Calu3 (cell line): ENCODE measurements at regions not wholly inside any gene's neighbourhood (a gene's known extent, or its start where the extent isn't known, plus 50 kb on each side); places are given as distances from the start of the nearest gene placed in this dataset.

Source experiments
- BruUV-seq: library from RNA; stranded (reverse); fragments of 400-500 nt; replicated peaks from 2 replicates; lab custom pipeline; 2021; lab: Mats Ljungman, UMichigan
- CTCF ChIA-PET: fragments of 300-600 bp; sonication (Branson Sonifier 250); formaldehyde crosslinking; loops from one replicate; lab custom pipeline; 2022; ENCODE audit warnings: antibody characterized with exemption; lab: Charles Lee
- DNase-seq: peaks from one replicate; pipeline ENCODE4 v3.0.0; 2022
- H3K27ac Mint-ChIP-seq: one replicate; pipeline ENCODE4 v1.8.0; 2022; ENCODE audit warnings: mixed read lengths; ENCODE audit not compliant: unreplicated experiment
- H3K27me3 Mint-ChIP-seq: one replicate; pipeline ENCODE4 v1.8.0; 2022; ENCODE audit warnings: mixed read lengths; ENCODE audit not compliant: unreplicated experiment
- H3K36me3 Mint-ChIP-seq: one replicate; pipeline ENCODE4 v1.8.0; 2022; ENCODE audit warnings: mild to moderate bottlenecking, moderate library complexity, mixed read lengths; ENCODE audit not compliant: insufficient read depth, unreplicated experiment
- H3K4me1 Mint-ChIP-seq: one replicate; pipeline ENCODE4 v1.8.0; 2022; ENCODE audit warnings: mild to moderate bottlenecking, low read depth, mixed read lengths; ENCODE audit not compliant: unreplicated experiment
- H3K4me3 Mint-ChIP-seq: one replicate; pipeline ENCODE4 v1.8.0; 2022; ENCODE audit warnings: mild to moderate bottlenecking, low read depth, moderate library complexity, mixed read lengths; ENCODE audit not compliant: unreplicated experiment
- H3K9me3 Mint-ChIP-seq: one replicate; pipeline ENCODE4 v1.8.0; 2022; ENCODE audit warnings: low read depth, mixed read lengths; ENCODE audit not compliant: unreplicated experiment
- intact Hi-C: fragments of 100-400 bp; cut with micrococcal nuclease; formaldehyde crosslinking; loops from one replicate; pipeline ENCODE4 v1.10.0; 2022; ENCODE audit not compliant: unreplicated experiment
- TF ChIP-seq, protein P1 (sequence below): fragments of 200-600 bp; IDR thresholded peaks from one replicate; pipeline ENCODE4 v1.8.0; 2022; ENCODE audit warnings: antibody characterized with exemption; ENCODE audit not compliant: unreplicated experiment

DNA sequence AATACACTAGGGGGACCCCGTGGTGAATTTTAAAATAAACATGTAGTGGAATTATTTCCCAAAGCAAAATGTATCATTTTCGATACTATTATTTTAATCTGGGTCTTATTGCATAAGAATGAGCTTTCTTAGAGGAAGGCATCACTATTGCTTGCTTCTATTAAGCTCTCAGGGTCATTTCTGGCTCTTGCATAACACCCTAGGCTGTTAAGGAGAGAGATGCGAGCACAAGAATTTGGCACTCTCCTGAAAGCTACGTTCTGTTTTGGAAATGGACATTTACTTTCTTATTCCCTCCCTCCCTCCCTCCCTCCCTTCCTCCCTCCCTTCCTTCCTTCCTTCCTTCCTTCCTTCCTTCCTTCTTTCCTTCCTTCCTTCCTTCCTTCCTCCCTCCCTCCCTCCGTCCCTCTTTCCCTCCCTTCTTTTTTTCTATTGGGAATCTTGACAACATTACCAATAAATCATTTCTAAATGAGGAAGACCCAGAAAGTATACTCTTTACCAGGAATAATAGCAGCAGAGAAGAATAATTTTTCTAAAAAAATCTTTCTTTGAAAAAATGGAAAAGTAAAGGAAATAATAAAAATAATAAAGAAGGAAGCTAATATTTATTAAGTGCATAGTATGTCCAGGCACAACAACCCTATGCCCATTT lies 83.6 kb upstream of the BDNF start:
- no peak for DNase-seq
- Mint-ChIP-seq H3K36me3 (no peaks in the 10 kb centered on the region), H3K27ac (no peak overlapping the region), H3K27me3 (peaks cover 16% of the 10 kb centered on the region), H3K4me1 (no peaks in the 10 kb centered on the region), H3K4me3 (no peak overlapping the region), H3K9me3 (peaks cover 5% of the 10 kb centered on the region)
- BruUV-seq: no TSS peak
- CTCF ChIA-PET: no interaction called here
- TF ChIP-seq, protein P1, sequence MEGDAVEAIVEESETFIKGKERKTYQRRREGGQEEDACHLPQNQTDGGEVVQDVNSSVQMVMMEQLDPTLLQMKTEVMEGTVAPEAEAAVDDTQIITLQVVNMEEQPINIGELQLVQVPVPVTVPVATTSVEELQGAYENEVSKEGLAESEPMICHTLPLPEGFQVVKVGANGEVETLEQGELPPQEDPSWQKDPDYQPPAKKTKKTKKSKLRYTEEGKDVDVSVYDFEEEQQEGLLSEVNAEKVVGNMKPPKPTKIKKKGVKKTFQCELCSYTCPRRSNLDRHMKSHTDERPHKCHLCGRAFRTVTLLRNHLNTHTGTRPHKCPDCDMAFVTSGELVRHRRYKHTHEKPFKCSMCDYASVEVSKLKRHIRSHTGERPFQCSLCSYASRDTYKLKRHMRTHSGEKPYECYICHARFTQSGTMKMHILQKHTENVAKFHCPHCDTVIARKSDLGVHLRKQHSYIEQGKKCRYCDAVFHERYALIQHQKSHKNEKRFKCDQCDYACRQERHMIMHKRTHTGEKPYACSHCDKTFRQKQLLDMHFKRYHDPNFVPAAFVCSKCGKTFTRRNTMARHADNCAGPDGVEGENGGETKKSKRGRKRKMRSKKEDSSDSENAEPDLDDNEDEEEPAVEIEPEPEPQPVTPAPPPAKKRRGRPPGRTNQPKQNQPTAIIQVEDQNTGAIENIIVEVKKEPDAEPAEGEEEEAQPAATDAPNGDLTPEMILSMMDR: no peak
- intact Hi-C loops: no loop called here

DNA sequence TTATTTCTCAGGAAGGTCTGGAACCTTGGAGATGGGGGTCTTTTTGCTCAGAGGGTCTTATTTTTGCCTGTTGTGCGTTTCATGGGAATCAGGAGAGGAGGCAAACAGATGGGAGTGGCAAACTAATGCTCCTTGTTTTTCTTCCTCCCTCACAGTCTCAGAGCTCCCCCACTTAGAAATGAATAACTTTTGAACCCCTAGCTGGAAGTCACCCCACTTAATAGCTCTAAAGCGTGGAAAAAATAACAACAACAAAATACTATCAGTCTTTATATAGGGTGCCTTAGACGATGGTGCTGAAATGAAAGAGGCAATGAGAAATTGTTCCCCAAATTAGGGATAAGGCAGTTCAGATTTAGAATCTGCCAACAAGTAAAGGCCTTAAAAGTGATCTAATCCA lies 76.8 kb upstream of the BDNF start:
- no TSS peak for BruUV-seq
- intact Hi-C loops: no loop called here
- H3K4me3 Mint-ChIP-seq: no peak overlapping the region
- H3K9me3 Mint-ChIP-seq: peaks cover 5% of the 10 kb centered on the region
- DNase-seq: no peak
- CTCF ChIA-PET: no interaction called here
- no peaks in the 10 kb centered on the region for H3K36me3 Mint-ChIP-seq
- H3K4me1 Mint-ChIP-seq: no peaks in the 10 kb centered on the region
- no peak overlapping the region for H3K27ac Mint-ChIP-seq
- TF ChIP-seq, protein P1: no peak
- H3K27me3 Mint-ChIP-seq: peaks cover 17% of the 10 kb centered on the region

DNA sequence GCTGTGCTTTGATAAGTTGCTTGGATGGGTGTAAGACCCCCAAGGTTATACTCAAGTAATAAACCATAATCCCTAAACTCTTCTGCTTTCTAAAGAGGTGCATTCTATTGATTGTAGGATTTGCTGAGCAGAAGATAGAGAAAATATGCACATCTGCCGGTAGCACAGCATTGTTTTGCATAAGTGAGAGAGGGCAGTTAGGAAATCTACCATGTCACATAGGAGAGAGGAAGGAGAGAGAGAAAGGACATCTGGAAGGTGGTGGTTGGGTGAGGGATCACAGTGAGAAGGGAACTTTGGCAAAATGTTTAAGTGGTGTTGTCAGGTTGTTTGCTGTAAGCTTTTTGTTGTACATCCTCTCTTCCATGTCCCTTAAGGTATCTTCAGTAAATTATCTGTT lies 73.6 kb upstream of the BDNF start:
- DNase-seq: no peak
- H3K27me3 Mint-ChIP-seq: peaks cover 2% of the 10 kb centered on the region
- H3K9me3 Mint-ChIP-seq: no peaks in the 10 kb centered on the region
- no peak overlapping the region for H3K4me3 Mint-ChIP-seq
- BruUV-seq: no TSS peak
- no peak overlapping the region for H3K27ac Mint-ChIP-seq
- TF ChIP-seq, protein P1: no peak
- no peaks in the 10 kb centered on the region for H3K36me3 Mint-ChIP-seq
- CTCF ChIA-PET: no interaction called here
- intact Hi-C loops: no loop called here
- no peaks in the 10 kb centered on the region for H3K4me1 Mint-ChIP-seq

DNA sequence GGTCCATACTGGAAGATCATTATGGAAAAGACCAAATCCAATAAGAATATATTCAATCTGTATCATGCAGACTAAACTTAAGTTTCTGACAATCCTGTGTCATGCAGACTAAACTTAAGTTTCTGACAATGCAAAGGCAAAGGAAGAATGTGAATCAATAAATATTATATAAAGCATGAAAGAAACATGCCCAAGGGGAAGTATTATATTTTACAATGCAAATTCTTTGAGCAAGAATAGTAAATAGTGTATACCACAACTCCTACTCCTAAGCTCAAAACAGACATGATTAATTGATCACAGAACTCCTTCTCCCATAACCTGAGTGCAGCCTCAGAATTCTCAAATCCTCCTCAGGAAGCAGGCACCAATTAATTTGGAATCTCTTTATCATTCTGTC lies 71.3 kb upstream of the BDNF start:
- no TSS peak for BruUV-seq
- Mint-ChIP-seq H3K9me3 (no peaks in the 10 kb centered on the region), H3K4me1 (no peaks in the 10 kb centered on the region), H3K4me3 (no peak overlapping the region), H3K27me3 (no peaks in the 10 kb centered on the region), H3K36me3 (no peaks in the 10 kb centered on the region), H3K27ac (no peak overlapping the region)
- intact Hi-C loops: no loop called here
- TF ChIP-seq, protein P1: no peak
- CTCF ChIA-PET: no interaction called here
- DNase-seq: no peak
